ENCODE measurements at regions not wholly inside any gene's neighbourhood (a gene's known extent, or its start where the extent isn't known, plus 50 kb on each side); places are given as distances from the start of the nearest gene placed in this dataset.

GRCh38 chr4:30436394-30436793 lies 283.8 kb upstream of the PCDH7 start:
- TF ChIP-seq POLR2A (IDR thresholded peaks at IDR 0.05): no peak
- TF ChIP-seq CTCF (IDR thresholded peaks at IDR 0.05): no peak
